ENCODE measurements at regions not wholly inside any gene's neighbourhood (a gene's known extent, or its start where the extent isn't known, plus 50 kb on each side); places are given as distances from the start of the nearest gene placed in this dataset.

DNA sequence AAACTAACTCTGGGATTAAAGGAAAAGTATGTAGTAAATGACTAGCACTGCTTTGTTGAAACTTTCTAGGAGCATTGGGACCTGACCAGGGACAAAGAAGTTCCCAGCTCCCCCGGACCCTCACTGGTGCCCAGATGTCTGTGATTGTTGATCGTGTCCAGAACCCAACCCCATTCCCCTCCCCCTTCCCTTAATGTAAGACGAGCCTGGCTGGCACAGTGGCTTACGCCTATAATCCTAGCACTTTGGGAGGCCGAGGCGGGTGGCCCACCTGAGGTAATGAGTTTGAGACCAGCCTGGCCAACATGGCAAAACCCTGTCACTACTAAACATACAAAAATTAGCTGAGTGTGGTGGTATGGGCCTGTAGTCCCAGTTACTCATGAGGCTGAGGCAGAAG, 750.3 kb downstream of the CBLN4 start:
- Histone ChIP-seq H3K27ac (ENCODE audit: low read depth, low read length) (no peak overlapping the region), H3K4me1 (ENCODE audit: control insufficient read depth, insufficient read depth, low read length) (no peaks in the 10 kb centered on the region), H3K9me3 (ENCODE audit: control insufficient read depth, low read length) (peaks cover 33% of the 10 kb centered on the region), H3K27me3 (ENCODE audit: control insufficient read depth, insufficient read depth, low read length, poor library complexity, severe bottlenecking) (no peaks in the 10 kb centered on the region), H3K36me3 (ENCODE audit: control insufficient read depth, insufficient read depth, low read length) (no peaks in the 10 kb centered on the region), H3K4me3 (ENCODE audit: low read length) (no peak overlapping the region), H3K9ac (ENCODE audit: extremely low read depth, low read length, poor library complexity, severe bottlenecking) (no peak overlapping the region)
- peaks cover 6% of the 10 kb centered on the region for H3K9me3 Mint-ChIP-seq
- TF ChIP-seq, protein P1, sequence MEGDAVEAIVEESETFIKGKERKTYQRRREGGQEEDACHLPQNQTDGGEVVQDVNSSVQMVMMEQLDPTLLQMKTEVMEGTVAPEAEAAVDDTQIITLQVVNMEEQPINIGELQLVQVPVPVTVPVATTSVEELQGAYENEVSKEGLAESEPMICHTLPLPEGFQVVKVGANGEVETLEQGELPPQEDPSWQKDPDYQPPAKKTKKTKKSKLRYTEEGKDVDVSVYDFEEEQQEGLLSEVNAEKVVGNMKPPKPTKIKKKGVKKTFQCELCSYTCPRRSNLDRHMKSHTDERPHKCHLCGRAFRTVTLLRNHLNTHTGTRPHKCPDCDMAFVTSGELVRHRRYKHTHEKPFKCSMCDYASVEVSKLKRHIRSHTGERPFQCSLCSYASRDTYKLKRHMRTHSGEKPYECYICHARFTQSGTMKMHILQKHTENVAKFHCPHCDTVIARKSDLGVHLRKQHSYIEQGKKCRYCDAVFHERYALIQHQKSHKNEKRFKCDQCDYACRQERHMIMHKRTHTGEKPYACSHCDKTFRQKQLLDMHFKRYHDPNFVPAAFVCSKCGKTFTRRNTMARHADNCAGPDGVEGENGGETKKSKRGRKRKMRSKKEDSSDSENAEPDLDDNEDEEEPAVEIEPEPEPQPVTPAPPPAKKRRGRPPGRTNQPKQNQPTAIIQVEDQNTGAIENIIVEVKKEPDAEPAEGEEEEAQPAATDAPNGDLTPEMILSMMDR (conservative IDR thresholded peaks at IDR 0.05), result no peak
- 81 to 83% methylated on average over 1 to 6 of the region's 6 CpGs for WGBS, 2 experiments (ENCODE audit: insufficient coverage in 1 of 2, insufficient read length in 1 of 2)
- peaks cover 10% of the 10 kb centered on the region for H3K27me3 Mint-ChIP-seq (ENCODE audit: insufficient read depth)
- H3K4me1 Mint-ChIP-seq, result peaks cover 2% of the 10 kb centered on the region
- no peaks in the 10 kb centered on the region for H3K36me3 Mint-ChIP-seq (ENCODE audit: low read depth)
- H3K4me3 Mint-ChIP-seq, result no peak overlapping the region
- no peak overlapping the region for H3K27ac Mint-ChIP-seq
- no peak for DNase-seq

DNA sequence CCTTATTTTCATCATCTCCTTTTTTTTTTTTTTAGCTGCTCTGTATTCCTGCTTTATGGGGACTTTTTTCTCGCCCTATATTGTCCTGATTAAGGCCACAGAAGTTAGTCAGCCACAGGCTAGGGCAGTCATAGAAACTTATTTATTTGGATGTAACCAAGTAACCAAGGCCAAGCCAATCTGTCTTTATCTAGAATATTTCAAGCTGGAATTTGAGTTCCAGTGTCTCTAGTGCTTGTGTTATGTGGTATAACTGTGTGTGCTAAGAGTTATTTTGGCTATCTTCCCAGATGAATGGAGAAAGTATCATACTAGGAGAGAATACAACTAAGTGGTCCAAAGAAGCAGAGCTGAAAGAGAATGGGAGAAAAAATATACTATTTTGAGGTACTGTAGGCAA, 751.5 kb downstream of the CBLN4 start:
- no peaks in the 10 kb centered on the region for H3K27me3 ChIP-seq (ENCODE audit: control insufficient read depth, insufficient read depth, low read length, poor library complexity, severe bottlenecking)
- no peak overlapping the region for H3K27ac ChIP-seq (ENCODE audit: low read depth, low read length)
- H3K4me1 ChIP-seq (ENCODE audit: control insufficient read depth, insufficient read depth, low read length), result no peaks in the 10 kb centered on the region
- Mint-ChIP-seq H3K27ac (no peak overlapping the region), H3K4me1 (peaks cover 2% of the 10 kb centered on the region), H3K36me3 (ENCODE audit: low read depth) (no peaks in the 10 kb centered on the region), H3K27me3 (ENCODE audit: insufficient read depth) (peaks cover 10% of the 10 kb centered on the region), H3K4me3 (no peak overlapping the region), H3K9me3 (peaks cover 10% of the 10 kb centered on the region)
- 20 to 69% methylated on average over 1 of the region's 1 CpG for WGBS, 2 experiments (ENCODE audit: insufficient coverage in 1 of 2, insufficient read length in 1 of 2)
- peaks cover 33% of the 10 kb centered on the region for H3K9me3 ChIP-seq (ENCODE audit: control insufficient read depth, low read length)
- no peak for DNase-seq
- no peak overlapping the region for H3K9ac ChIP-seq (ENCODE audit: extremely low read depth, low read length, poor library complexity, severe bottlenecking)
- H3K36me3 ChIP-seq (ENCODE audit: control insufficient read depth, insufficient read depth, low read length), result no peaks in the 10 kb centered on the region
- TF ChIP-seq, protein P1 (conservative IDR thresholded peaks at IDR 0.05), result no peak
- no peak overlapping the region for H3K4me3 ChIP-seq (ENCODE audit: low read length)

DNA sequence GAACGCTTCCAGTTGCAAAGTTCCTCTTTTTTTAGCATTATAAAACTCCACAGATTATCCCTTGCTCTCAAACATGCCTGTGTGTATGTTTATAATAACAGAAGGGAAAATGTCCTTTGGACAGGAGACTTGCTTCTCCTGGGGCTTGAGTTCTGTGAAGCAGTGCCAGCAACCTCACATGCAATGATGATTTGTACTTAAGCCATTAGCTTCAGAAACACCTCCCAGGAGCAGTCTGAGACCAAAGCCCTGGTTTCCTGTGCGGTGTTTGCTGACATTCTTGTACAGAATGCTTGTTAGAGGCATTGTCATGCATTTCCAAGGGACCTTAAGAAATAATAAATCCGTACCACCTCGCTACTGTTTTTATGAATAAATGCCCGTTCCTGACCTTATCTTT, 752.8 kb downstream of the CBLN4 start:
- Histone ChIP-seq H3K4me3 (ENCODE audit: low read length) (no peak overlapping the region), H3K27ac (ENCODE audit: low read depth, low read length) (no peak overlapping the region), H3K36me3 (ENCODE audit: control insufficient read depth, insufficient read depth, low read length) (no peaks in the 10 kb centered on the region), H3K4me1 (ENCODE audit: control insufficient read depth, insufficient read depth, low read length) (no peaks in the 10 kb centered on the region), H3K9me3 (ENCODE audit: control insufficient read depth, low read length) (peaks cover 33% of the 10 kb centered on the region), H3K9ac (ENCODE audit: extremely low read depth, low read length, poor library complexity, severe bottlenecking) (no peak overlapping the region), H3K27me3 (ENCODE audit: control insufficient read depth, insufficient read depth, low read length, poor library complexity, severe bottlenecking) (no peaks in the 10 kb centered on the region)
- Mint-ChIP-seq H3K27ac (no peak overlapping the region), H3K9me3 (peaks cover 11% of the 10 kb centered on the region), H3K4me1 (no peaks in the 10 kb centered on the region), H3K4me3 (no peak overlapping the region), H3K36me3 (ENCODE audit: low read depth) (no peaks in the 10 kb centered on the region), H3K27me3 (ENCODE audit: insufficient read depth) (peaks cover 7% of the 10 kb centered on the region)
- DNase-seq, result no peak
- TF ChIP-seq, protein P1 (conservative IDR thresholded peaks at IDR 0.05), result no peak
- 82 to 86% methylated on average over 1 to 5 of the region's 5 CpGs for WGBS, 2 experiments (ENCODE audit: insufficient coverage in 1 of 2, insufficient read length in 1 of 2)

Measured in endodermal cell (in vitro differentiated cells).